ENCODE measurements at regions not wholly inside any gene's neighbourhood (a gene's known extent, or its start where the extent isn't known, plus 50 kb on each side); places are given as distances from the start of the nearest gene placed in this dataset.

DNA sequence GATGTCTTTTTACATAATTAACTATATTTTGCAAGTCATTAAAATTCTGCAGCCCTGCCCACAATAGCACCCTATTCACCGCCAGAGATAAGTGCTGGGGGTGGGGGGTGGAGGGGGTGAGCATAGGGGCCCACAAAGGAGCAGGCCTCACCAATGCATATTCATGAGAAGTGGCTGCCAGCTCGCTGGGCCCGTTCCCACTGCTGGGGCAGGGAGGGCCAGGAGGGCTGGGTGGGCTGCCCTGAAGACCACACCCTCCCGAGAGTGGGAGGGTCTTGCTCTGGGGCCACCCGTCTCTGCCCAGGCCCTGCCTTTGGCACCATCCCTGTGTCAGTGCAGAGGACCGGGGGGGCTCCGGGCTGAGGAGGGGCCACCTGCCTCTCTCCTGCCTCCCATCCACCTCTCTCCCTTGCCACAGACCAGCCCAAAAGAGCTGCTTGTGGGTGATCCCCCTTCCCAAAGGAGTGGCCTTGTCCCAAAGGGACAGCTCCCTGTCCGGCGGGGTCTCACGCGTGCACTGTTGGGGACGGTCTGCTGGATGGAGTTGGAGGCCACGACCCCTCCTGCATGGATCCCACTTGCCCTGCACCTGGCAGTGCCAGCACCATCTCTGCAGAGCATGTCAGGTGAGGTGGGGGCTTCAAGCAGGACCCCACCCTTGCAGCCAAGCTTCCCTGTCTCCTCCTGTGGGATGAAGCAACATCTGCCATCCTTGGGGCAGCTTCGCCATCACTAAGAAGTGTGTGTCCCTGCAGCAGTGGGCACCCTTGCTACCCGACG is 138.8 kb upstream of the GPC1 start:
- TF ChIP-seq CTCF (IDR thresholded peaks at IDR 0.05; ENCODE audit: low read depth, low read length) (no peak), POLR2A (IDR thresholded peaks at IDR 0.05; ENCODE audit: extremely low read depth, insufficient read length) (no peak), MAX (IDR thresholded peaks at IDR 0.05; ENCODE audit: low read depth, low read length) (no peak)

Measured in NB4 (cell line).